ENCODE measurements at regions not wholly inside any gene's neighbourhood (a gene's known extent, or its start where the extent isn't known, plus 50 kb on each side); places are given as distances from the start of the nearest gene placed in this dataset.

DNA sequence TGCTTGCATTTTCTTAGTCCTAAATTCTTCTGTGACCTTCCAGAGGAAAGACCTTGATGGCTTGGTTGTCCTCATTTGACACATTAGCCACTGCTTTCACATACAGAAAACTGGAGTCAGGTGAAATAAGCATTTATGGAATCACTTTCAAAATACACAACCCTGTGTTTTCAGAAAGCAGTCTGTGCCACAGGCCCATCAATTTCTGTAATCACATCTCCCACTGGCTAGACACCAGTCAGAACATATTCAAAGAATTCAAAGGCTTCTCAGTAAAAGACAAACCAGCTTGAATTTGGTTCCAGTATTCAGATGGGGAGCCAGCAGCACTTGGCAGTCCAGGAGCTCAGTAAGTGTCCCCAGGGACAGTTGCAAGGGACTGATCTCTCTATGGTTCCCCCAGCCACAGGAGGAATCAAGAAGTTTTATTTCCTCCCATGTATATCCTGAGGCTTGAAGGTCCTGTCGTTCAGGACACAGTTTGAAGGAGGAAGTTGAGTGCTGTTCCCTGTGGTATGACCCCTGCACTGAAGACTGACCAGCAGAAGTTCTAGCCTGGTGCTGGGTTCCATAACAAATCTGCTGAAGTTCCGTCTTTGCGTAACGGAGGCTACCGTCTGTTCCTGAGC is 214.3 kb downstream of the FOXO1 start:
- DNase-seq (ENCODE audit: low read depth) = no peak

DNA sequence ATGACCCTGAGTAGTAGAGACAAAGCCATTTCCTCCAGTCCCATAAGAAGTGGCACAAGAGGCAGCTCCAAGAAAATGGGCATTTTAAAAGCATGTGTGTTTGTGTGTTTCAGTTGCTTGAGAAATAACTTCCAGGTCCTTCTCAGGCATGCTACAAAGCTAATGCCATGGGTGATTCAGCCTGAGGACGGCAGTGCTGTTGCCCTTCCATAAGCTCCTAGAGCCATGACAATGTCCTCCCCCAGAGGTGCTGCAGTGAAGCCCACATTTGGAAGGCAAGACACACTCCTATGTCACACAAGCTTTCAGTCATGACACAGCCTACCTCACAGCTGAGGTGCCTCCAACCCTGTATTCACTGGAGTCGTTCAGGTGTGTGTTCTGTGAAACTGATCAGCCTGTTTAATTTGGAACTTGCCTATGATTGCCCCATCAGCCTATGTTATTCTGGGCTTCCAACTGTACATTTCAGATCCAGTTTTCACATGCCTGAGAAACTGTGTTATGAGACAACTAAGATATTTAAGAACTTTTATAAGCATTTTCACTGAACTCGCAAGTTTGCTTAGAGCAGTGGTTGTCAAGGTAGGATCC is 213.6 kb downstream of the FOXO1 start:
- DNase-seq (ENCODE audit: low read depth) = peak; percentile 22

DNA sequence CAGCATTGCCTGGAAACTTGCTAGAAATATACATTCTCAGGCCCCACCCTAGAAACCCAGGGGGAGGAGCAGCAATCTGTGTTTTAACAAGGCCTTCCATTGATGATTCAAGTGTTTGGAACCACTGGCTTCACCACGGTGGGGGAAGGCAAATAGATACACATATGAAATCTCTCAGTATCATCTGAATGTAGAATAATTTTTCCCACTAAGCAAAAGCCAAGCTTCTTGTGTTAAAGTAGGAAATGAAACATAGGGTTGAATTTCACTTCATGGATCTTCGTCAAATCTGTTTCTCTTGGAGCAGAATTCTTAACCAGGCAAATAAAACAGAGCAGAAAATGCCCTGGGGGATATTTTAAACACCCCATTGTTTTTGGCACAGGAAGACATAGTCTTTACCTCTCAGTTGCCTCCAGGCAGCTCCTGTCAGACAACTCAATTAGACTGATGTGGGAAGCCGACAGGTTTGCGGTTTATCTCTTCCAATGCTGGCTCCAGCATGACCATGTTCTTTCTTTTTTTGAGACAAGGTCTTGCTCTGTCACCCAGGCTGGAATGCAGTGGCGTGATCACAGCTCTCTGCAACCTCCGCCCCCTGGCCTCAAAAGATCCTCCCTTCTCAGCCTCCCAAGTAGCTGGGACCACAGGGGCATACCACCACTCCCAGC is 213.0 kb downstream of the FOXO1 start:
- DNase-seq (ENCODE audit: low read depth) = peak; percentile 49

GRCh38 chr13:40456397-40456953 is 210.0 kb downstream of the FOXO1 start:
- no peak for DNase-seq (ENCODE audit: low read depth)

DNA sequence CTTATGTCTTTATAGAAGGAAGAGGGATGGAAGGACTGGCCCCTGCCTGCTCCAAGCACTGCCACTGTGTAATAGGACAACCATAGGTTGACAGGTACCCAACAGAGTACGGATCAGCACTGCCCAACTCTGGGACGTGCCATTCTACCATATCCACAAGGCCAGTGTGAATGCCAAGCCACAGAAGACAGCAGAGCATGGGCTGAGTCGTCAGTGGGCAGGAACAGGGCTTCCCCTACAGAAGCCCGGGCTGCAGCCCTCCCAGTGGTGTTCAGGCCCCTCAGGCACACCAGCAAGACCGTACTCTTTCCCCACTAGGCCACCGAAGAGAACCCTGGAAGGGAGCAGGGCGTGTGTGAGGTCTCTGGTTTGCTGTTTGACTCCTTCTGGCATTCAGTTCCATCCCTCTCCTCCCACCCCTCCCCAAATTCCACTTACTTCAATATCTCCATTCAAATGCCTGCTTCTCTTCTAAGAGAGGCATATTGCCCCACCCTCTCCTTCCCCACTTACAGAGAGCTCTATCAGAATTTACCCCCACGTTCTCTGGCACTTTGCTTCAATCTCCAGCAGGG is 209.4 kb downstream of the FOXO1 start:
- no peak for DNase-seq (ENCODE audit: low read depth)

- DNase-seq (ENCODE audit: low read depth) = no peak
These were observed 208.3 kb downstream of the FOXO1 start for GRCh38 chr13:40457929-40458719.

- DNase-seq (ENCODE audit: low read depth) = no peak
These were observed 207.8 kb downstream of the FOXO1 start for GRCh38 chr13:40458720-40458990.

DNA sequence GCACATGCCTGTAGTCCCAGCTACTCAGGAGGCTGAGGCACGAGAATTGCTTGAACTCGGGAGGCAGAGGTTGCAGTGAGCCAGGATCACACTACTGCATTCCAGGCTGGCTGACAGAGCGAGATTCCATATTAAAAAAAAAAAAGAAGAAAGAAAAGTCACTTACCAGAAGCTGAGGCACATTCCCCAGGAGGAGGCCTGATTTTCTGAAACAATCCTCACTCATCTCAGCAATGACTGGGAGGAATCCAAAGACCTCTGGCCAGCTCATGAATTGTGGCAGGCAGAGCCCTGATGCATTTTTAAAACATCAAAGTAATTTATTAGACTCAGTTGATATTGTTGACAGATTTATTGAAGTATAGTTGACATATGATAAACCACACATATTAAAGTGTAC is 206.3 kb downstream of the FOXO1 start:
- DNase-seq (ENCODE audit: low read depth) = no peak

GRCh38 chr13:40464337-40465014 is 202.0 kb downstream of the FOXO1 start:
- no peak for DNase-seq (ENCODE audit: low read depth)

- DNase-seq (ENCODE audit: low read depth) = no peak
These were observed 201.4 kb downstream of the FOXO1 start for GRCh38 chr13:40465015-40465390.

- DNase-seq (ENCODE audit: low read depth) = no peak
These were observed 200.2 kb downstream of the FOXO1 start for GRCh38 chr13:40466272-40466671.

DNA sequence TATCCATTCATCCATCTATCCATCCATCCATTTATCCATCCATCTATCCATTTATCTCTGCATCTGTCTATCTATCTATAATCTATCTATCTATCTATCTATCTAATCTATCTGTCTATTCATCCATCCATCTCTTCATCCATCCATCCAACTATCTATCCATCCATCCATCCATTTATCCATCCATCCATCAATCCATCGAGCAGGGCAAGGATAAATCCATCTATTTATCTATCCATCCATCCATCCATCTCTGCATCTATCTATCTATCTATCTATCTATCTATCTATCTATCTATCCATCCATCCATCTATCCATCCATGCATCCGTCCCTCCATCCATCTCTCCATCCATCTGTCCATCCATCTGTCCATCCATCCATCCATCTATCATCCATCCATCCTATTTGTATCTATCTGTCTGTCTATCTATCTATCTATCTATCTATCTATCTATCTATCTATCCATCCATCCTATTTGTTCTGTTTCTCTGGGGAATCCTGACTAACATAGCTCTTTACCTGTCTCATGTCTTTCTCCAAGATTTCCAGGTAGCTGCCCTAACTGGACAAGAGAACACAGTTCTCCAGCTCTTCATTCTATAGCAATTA is 198.1 kb downstream of the FOXO1 start:
- DNase-seq (ENCODE audit: low read depth) = no peak

GRCh38 chr13:40469581-40470310 is 196.7 kb downstream of the FOXO1 start:
- no peak for DNase-seq (ENCODE audit: low read depth)

GRCh38 chr13:40470660-40471059 is 195.8 kb downstream of the FOXO1 start:
- no peak for DNase-seq (ENCODE audit: low read depth)

GRCh38 chr13:40471076-40471475 is 195.4 kb downstream of the FOXO1 start:
- DNase-seq (ENCODE audit: low read depth) = no peak

DNA sequence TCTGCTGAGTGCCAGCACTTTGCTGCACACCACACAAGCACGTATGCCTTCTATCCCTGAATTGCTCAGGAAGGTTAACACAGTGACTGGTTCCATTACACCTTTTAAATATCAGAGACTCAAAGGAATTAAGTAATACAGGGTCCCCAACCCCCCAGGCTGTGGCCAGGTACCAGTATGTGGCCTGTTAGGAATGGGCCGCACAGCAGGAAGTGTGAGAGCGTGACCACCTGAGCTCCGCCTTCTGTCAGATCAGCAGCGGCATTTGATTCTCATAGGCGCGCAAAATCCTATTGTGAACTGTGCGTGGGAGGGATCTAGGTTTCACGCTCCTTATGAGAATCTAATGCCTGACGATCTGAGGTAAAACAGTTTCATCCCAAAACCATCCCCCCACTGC is 194.5 kb downstream of the FOXO1 start:
- DNase-seq (ENCODE audit: low read depth) = no peak

- DNase-seq (ENCODE audit: low read depth) = no peak
These were observed 193.8 kb downstream of the FOXO1 start for GRCh38 chr13:40472427-40473220.

GRCh38 chr13:40475617-40476016 is 190.8 kb downstream of the FOXO1 start:
- DNase-seq (ENCODE audit: low read depth) = no peak

GRCh38 chr13:40476175-40476958 is 190.1 kb downstream of the FOXO1 start:
- DNase-seq (ENCODE audit: low read depth) = no peak

Measured in renal cortical epithelial cell (primary cell).